Endothelial cell of umbilical vein (primary cell): ENCODE measurements at regions not wholly inside any gene's neighbourhood (a gene's known extent, or its start where the extent isn't known, plus 50 kb on each side); places are given as distances from the start of the nearest gene placed in this dataset.

Source experiments
- BruUV-seq: library from RNA; stranded (reverse); fragments of 400-500 nt; replicated peaks from 2 replicates; lab custom pipeline; 2021; lab: Mats Ljungman, UMichigan
- CTCF ChIA-PET: fragments of 300-600, 350-600 bp; sonication (Branson Sonifier 250); formaldehyde crosslinking; loops from one replicate; lab custom pipeline; 2021; ENCODE audit warnings: antibody characterized with exemption, inconsistent platforms; lab: Charles Lee
- POLR2A ChIA-PET: fragments of 300-600, 350-600 bp; sonication (Branson Sonifier 250); formaldehyde crosslinking; loops from one replicate; lab custom pipeline; 2021; ENCODE audit warnings: antibody characterized with exemption, inconsistent platforms; lab: Charles Lee
- DNase-seq: peaks from one replicate; pipeline ENCODE4 v3.0.0-alpha.2; 2011; ENCODE audit warnings: low read depth, low spot score
- FAIRE-seq: peaks from 2 replicates; lab custom pipeline; 2011; peaks lifted over from hg19 to GRCh38; lab: Jason Lieb, UNC
- H2AFZ ChIP-seq: 2 replicates; pipeline ENCODE4 v1.6.0; 2012; ENCODE audit warnings: low read depth, low read length, control low read depth, inconsistent platforms
- H3K27ac ChIP-seq: 2 replicates; pipeline ENCODE4 v1.5.1; 2011; ENCODE audit warnings: low read depth, mild to moderate bottlenecking, control low read depth, low read length, moderate library complexity; ENCODE audit not compliant: insufficient read depth
- H3K27me3 ChIP-seq, 2 experiments: 2 replicates each; pipeline versions ENCODE4 v1.6.0 to v1.6.1; 2011; ENCODE audit warnings: low read length in 2 of 2, mixed read lengths in 1 of 2; ENCODE audit not compliant: control insufficient read depth in 2 of 2, insufficient read depth in 2 of 2
- H3K36me3 ChIP-seq, 2 experiments: 2 replicates in 1 of 2; 3 replicates in 1 of 2; pipeline ENCODE4 v1.5.1; 2011; ENCODE audit warnings: low read length in 2 of 2, mild to moderate bottlenecking in 1 of 2, moderate library complexity in 1 of 2; ENCODE audit not compliant: control insufficient read depth in 2 of 2, insufficient read depth in 2 of 2; ENCODE audit errors: extremely low read depth in 1 of 2
- H3K4me1 ChIP-seq: 3 replicates; pipeline ENCODE4 v1.5.1; 2011; ENCODE audit warnings: mild to moderate bottlenecking, low read length; ENCODE audit not compliant: control insufficient read depth, insufficient read depth; ENCODE audit errors: extremely low read depth
- H3K4me2 ChIP-seq: 2 replicates; pipeline ENCODE4 v1.6.1; 2011; ENCODE audit warnings: low read length, control low read depth, mixed read lengths; ENCODE audit not compliant: insufficient read depth
- H3K4me3 ChIP-seq, 3 experiments: fragments of 200-600 bp in 1 of 3; sonication (generic), shearing (Covaris generic) in 1 of 3; replicated peaks in 1 of 3; 2 replicates each; pipeline ENCODE4 v1.5.1; 2011 to 2016; ENCODE audit warnings: control low read depth in 3 of 3, low read length in 3 of 3, mild to moderate bottlenecking in 2 of 3, inconsistent platforms in 1 of 3, low read depth in 1 of 3, moderate library complexity in 1 of 3; ENCODE audit not compliant: insufficient read depth in 1 of 3
- H3K79me2 ChIP-seq: 2 replicates; pipeline ENCODE4 v1.6.0; 2012; ENCODE audit warnings: low read length, inconsistent platforms; ENCODE audit not compliant: control insufficient read depth, insufficient read depth
- H3K9ac ChIP-seq: replicated peaks from 2 replicates; pipeline ENCODE3; 2011; ENCODE audit warnings: low read length, control low read depth; ENCODE audit not compliant: insufficient read depth; ENCODE audit errors: extremely low read depth
- H3K9me1 ChIP-seq: replicated peaks from 3 replicates; pipeline ENCODE4 v1.6.0; 2011; ENCODE audit warnings: mild to moderate bottlenecking, low read length; ENCODE audit not compliant: control insufficient read depth, insufficient read depth; ENCODE audit errors: extremely low read depth
- H3K9me3 ChIP-seq: replicated peaks from 2 replicates; pipeline ENCODE4 v1.5.1; 2012; ENCODE audit warnings: low read length, inconsistent platforms; ENCODE audit not compliant: control insufficient read depth, insufficient read depth
- H4K20me1 ChIP-seq: replicated peaks from 2 replicates; pipeline ENCODE3; 2011; ENCODE audit warnings: mild to moderate bottlenecking, low read length; ENCODE audit not compliant: control insufficient read depth, insufficient read depth; ENCODE audit errors: extremely low read depth
- CTCF ChIP-seq, 2 donors: IDR thresholded peaks; 1 replicate in 1 of 2; 2 replicates in 1 of 2; pipeline ENCODE4 v1.5.1; 2011; ENCODE audit warnings: low read length in 2 of 2, mild to moderate bottlenecking in 2 of 2, moderate library complexity in 2 of 2, control low read depth in 1 of 2, inconsistent platforms in 1 of 2, low read depth in 1 of 2; ENCODE audit not compliant: insufficient read depth in 1 of 2; ENCODE audit errors: extremely low read depth in 1 of 2
- EZH2 ChIP-seq: IDR thresholded peaks from 2 replicates; pipeline ENCODE4 v1.6.1; 2012; ENCODE audit warnings: borderline replicate concordance, low read depth, mild to moderate bottlenecking, moderate library complexity, low read length, inconsistent platforms; ENCODE audit not compliant: severe bottlenecking
- FOS ChIP-seq: IDR thresholded peaks from 2 replicates; pipeline ENCODE4 v1.6.1; 2011; ENCODE audit warnings: mild to moderate bottlenecking, low read length, moderate library complexity, borderline replicate concordance; ENCODE audit not compliant: insufficient read depth
- GATA2 ChIP-seq: IDR thresholded peaks from 2 replicates; pipeline ENCODE4 v1.7.0; 2011; ENCODE audit warnings: low read depth, mild to moderate bottlenecking, moderate library complexity, mixed read lengths, low read length; ENCODE audit not compliant: insufficient read length, insufficient read depth
- JUN ChIP-seq: IDR thresholded peaks from 2 replicates; pipeline ENCODE4 v1.6.1; 2011; ENCODE audit warnings: borderline replicate concordance, low read depth; ENCODE audit not compliant: insufficient read length, insufficient read depth
- MAX ChIP-seq: IDR thresholded peaks from 2 replicates; pipeline ENCODE4 v1.6.1; 2011; ENCODE audit not compliant: insufficient read depth, insufficient read length
- MYC ChIP-seq: IDR thresholded peaks from one replicate; pipeline ENCODE4 v1.6.1; 2011; ENCODE audit warnings: mild to moderate bottlenecking, low read depth, low read length
- POLR2A ChIP-seq: IDR thresholded peaks from 2 replicates; pipeline ENCODE4 v1.6.1; 2012; ENCODE audit warnings: low read depth, mild to moderate bottlenecking, control low read depth, low read length
- POLR2AphosphoS5 ChIP-seq: IDR thresholded peaks from 2 replicates; pipeline ENCODE4 v1.6.1; 2012; ENCODE audit warnings: low read depth, mild to moderate bottlenecking, control low read depth, low read length, moderate library complexity; ENCODE audit not compliant: insufficient read depth
- dilution Hi-C: fragments of 300-500 bp; cut with MboI; formaldehyde crosslinking; loops from one replicate; pipeline ENCODE4 v1.15.0; 2019; ENCODE audit warnings: low sequenced_read_pairs; ENCODE audit not compliant: extremely low pct_ligation_motif_present
- intact Hi-C: fragments of 100-400 bp; cut with micrococcal nuclease; formaldehyde crosslinking; loops from one replicate; pipeline ENCODE4 v1.10.0; 2022

GRCh38 chr5:79898611-79899010 is 92.5 kb downstream of the MTX3 start:
- H3K4me3 ChIP-seq: no peak overlapping the region
- POLR2A ChIA-PET: no interaction called here
- H4K20me1 ChIP-seq: no peaks in the 10 kb centered on the region
- BruUV-seq: no TSS peak
- no peaks in the 10 kb centered on the region for H3K27me3 ChIP-seq
- intact Hi-C loops: no loop called here
- H3K4me1 ChIP-seq: no peaks in the 10 kb centered on the region
- H3K9me1 ChIP-seq: no peaks in the 10 kb centered on the region
- dilution Hi-C loops: no loop called here
- H3K4me2 ChIP-seq: no peak overlapping the region
- FAIRE-seq (no peak), DNase-seq (no peak)
- no peaks in the 10 kb centered on the region for H3K36me3 ChIP-seq
- TF ChIP-seq POLR2A: no peak
- TF ChIP-seq EZH2: no peak
- TF ChIP-seq POLR2AphosphoS5: no peak
- TF ChIP-seq MAX: no peak
- no peak for TF ChIP-seq JUN
- no peak for TF ChIP-seq MYC
- no peak for TF ChIP-seq GATA2
- TF ChIP-seq CTCF (IDR thresholded peaks at IDR 0.05; ENCODE audit: extremely low read depth in 1 of 2, insufficient read depth in 1 of 2, low read depth in 1 of 2, low read length in 2 of 2): no peak
- TF ChIP-seq FOS: no peak
- H2AFZ ChIP-seq: no peak overlapping the region
- H3K27ac ChIP-seq: no peak overlapping the region
- CTCF ChIA-PET: no interaction called here
- H3K9me3 ChIP-seq: no peaks in the 10 kb centered on the region
- H3K9ac ChIP-seq: no peak overlapping the region
- no peaks in the 10 kb centered on the region for H3K79me2 ChIP-seq
